Mesenchymal stem cell (in vitro differentiated cells and primary cell): ENCODE measurements at regions not wholly inside any gene's neighbourhood (a gene's known extent, or its start where the extent isn't known, plus 50 kb on each side); places are given as distances from the start of the nearest gene placed in this dataset.
A peak's percentile ranks its signal among the peaks of the same experiment; 100 is the strongest.

Source experiments
- DNase-seq: peaks from one replicate; pipeline ENCODE4 v3.0.0-alpha.2; 2013
- H2AFZ ChIP-seq: one replicate; pipeline ENCODE4 v1.6.1; 2013; ENCODE audit warnings: low read depth, mild to moderate bottlenecking, control low read depth, inconsistent platforms, low read length, moderate library complexity
- H2AK5ac ChIP-seq: 2 replicates; pipeline ENCODE4 v1.6.1; 2013; ENCODE audit warnings: low read length, moderate library complexity, mild to moderate bottlenecking, inconsistent platforms; ENCODE audit not compliant: severe bottlenecking
- H2BK120ac ChIP-seq: one replicate; pipeline ENCODE4 v1.6.1; 2013; ENCODE audit warnings: low read depth, mild to moderate bottlenecking, inconsistent platforms, low read length, moderate library complexity
- H2BK12ac ChIP-seq, 2 experiments: one replicate each; pipeline ENCODE4 v1.6.1; 2013; ENCODE audit warnings: inconsistent platforms in 2 of 2, low read length in 2 of 2, mild to moderate bottlenecking in 2 of 2, moderate library complexity in 2 of 2, control low read depth in 1 of 2
- H2BK15ac ChIP-seq: one replicate; pipeline ENCODE4 v1.6.1; 2013; ENCODE audit warnings: mild to moderate bottlenecking, low read depth, inconsistent platforms; ENCODE audit not compliant: poor library complexity, severe bottlenecking
- H2BK5ac ChIP-seq: 2 replicates; pipeline ENCODE4 v1.6.1; 2013; ENCODE audit warnings: low read depth, mild to moderate bottlenecking, low read length, control low read depth, inconsistent platforms; ENCODE audit not compliant: poor library complexity, severe bottlenecking
- H3K14ac ChIP-seq, 2 experiments: one replicate each; pipeline ENCODE4 v1.6.1; 2013; ENCODE audit warnings: inconsistent platforms in 2 of 2, low read length in 2 of 2, control low read depth in 1 of 2, mild to moderate bottlenecking in 1 of 2, moderate library complexity in 1 of 2
- H3K18ac ChIP-seq, 2 experiments: one replicate each; pipeline ENCODE4 v1.6.1; 2013; ENCODE audit warnings: inconsistent platforms in 2 of 2, low read length in 2 of 2, control low read depth in 1 of 2, low read depth in 1 of 2, mild to moderate bottlenecking in 1 of 2
- H3K23ac ChIP-seq, 2 experiments: one replicate each; pipeline ENCODE4 v1.6.1; 2013; ENCODE audit warnings: inconsistent platforms in 2 of 2, low read length in 2 of 2, mild to moderate bottlenecking in 2 of 2, moderate library complexity in 2 of 2, control low read depth in 1 of 2
- H3K27ac ChIP-seq: 2 replicates; pipeline ENCODE4 v1.5.1; 2013; ENCODE audit warnings: mild to moderate bottlenecking, moderate library complexity, low read length, control low read depth, inconsistent platforms; ENCODE audit not compliant: poor library complexity, severe bottlenecking
- H3K27me3 ChIP-seq, 2 experiments: 2 replicates each; pipeline versions ENCODE4 v1.6.1 to v1.7.0; 2013; ENCODE audit warnings: low read length in 2 of 2, mild to moderate bottlenecking in 2 of 2, moderate library complexity in 2 of 2, control low read depth in 1 of 2, inconsistent platforms in 1 of 2; ENCODE audit not compliant: control insufficient read depth in 1 of 2, insufficient read depth in 1 of 2
- H3K36me3 ChIP-seq, 2 experiments: 2 replicates each; pipeline versions ENCODE4 v1.6.1 to v1.7.0; 2013; ENCODE audit warnings: low read length in 2 of 2, control low read depth in 1 of 2, inconsistent platforms in 1 of 2, low read depth in 1 of 2, mild to moderate bottlenecking in 1 of 2; ENCODE audit not compliant: insufficient read depth in 2 of 2, control insufficient read depth in 1 of 2
- H3K4ac ChIP-seq, 2 experiments: one replicate each; pipeline ENCODE4 v1.6.1; 2013; ENCODE audit warnings: inconsistent platforms in 2 of 2, low read length in 2 of 2, mild to moderate bottlenecking in 2 of 2, moderate library complexity in 2 of 2, control low read depth in 1 of 2, low read depth in 1 of 2
- H3K4me1 ChIP-seq: 2 replicates; pipeline ENCODE4 v1.6.1; 2013; ENCODE audit warnings: low read depth, low read length, control low read depth; ENCODE audit not compliant: control insufficient read depth, insufficient read depth
- H3K4me2 ChIP-seq: 2 replicates; pipeline ENCODE4 v1.6.1; 2013; ENCODE audit warnings: low read length, mild to moderate bottlenecking, inconsistent platforms; ENCODE audit not compliant: poor library complexity, severe bottlenecking
- H3K4me3 ChIP-seq, 2 experiments: 2 replicates each; pipeline versions ENCODE4 v1.5.1 to v1.7.0; 2013; ENCODE audit warnings: low read length in 2 of 2, mild to moderate bottlenecking in 2 of 2, control low read depth in 1 of 2, low read depth in 1 of 2; ENCODE audit not compliant: insufficient read depth in 1 of 2
- H3K79me1 ChIP-seq: replicated peaks from 2 replicates; pipeline ENCODE4 v1.6.1; 2013; ENCODE audit warnings: mild to moderate bottlenecking, control low read depth, low read length, inconsistent platforms; ENCODE audit not compliant: poor library complexity, severe bottlenecking
- H3K9ac ChIP-seq: 2 replicates; pipeline ENCODE4 v1.7.0; 2013; ENCODE audit warnings: mild to moderate bottlenecking, low read length, moderate library complexity
- H3K9me3 ChIP-seq: 2 replicates; pipeline ENCODE4 v1.7.0; 2013; ENCODE audit warnings: mild to moderate bottlenecking, low read length; ENCODE audit not compliant: control insufficient read depth
- H4K8ac ChIP-seq: one replicate; pipeline ENCODE4 v1.6.1; 2013; ENCODE audit warnings: inconsistent platforms, mild to moderate bottlenecking, low read length, moderate library complexity
- H4K91ac ChIP-seq: one replicate; pipeline ENCODE4 v1.6.1; 2013; ENCODE audit warnings: mild to moderate bottlenecking, low read length, inconsistent platforms
- WGBS: methylation state at CpG from one replicate; pipeline ENCODE4 v1.1.7; 2013; ENCODE audit warnings: mixed read lengths; 5-methylcytosine and 5-hydroxymethylcytosine counted together

DNA sequence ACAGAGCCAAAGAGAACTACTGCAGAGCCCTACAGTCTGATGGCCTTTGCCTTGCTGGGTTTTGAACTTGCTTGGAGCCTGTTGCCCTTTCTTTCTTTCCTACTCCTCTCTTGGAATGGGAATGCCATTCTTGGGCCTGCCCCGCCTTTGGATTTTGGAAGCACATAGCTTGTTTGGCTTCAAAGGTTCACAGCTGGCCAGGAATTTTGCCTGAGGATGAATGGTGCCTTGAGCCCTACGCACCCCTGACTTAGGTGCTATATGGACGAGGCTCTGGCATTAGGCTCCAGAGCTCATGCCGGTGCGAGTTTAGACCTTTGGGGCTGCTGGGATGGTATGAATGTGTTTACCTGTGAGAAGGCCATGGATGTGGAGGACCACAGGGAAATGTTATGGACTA is 663.3 kb upstream of the HS6ST1 start:
- H2BK120ac ChIP-seq, result no peak overlapping the region
- H3K36me3 ChIP-seq, result no peaks in the 10 kb centered on the region
- H3K4me2 ChIP-seq, result no peak overlapping the region
- no peak overlapping the region for H3K27ac ChIP-seq
- H2BK12ac ChIP-seq, result no peak overlapping the region
- WGBS, result 70% methylated on average over 5 of the region's 5 CpGs
- H4K91ac ChIP-seq, result no peak overlapping the region
- H2BK5ac ChIP-seq, result no peak overlapping the region
- H2AK5ac ChIP-seq, result no peak overlapping the region
- no peak overlapping the region for H2BK15ac ChIP-seq
- no peaks in the 10 kb centered on the region for H3K79me1 ChIP-seq
- no peak overlapping the region for H3K9ac ChIP-seq
- no peak for DNase-seq
- no peak overlapping the region for H2AFZ ChIP-seq
- no peak overlapping the region for H4K8ac ChIP-seq
- no peak overlapping the region for H3K4me3 ChIP-seq
- no peaks in the 10 kb centered on the region for H3K4me1 ChIP-seq
- H3K18ac ChIP-seq, result no peak overlapping the region
- no peak overlapping the region for H3K14ac ChIP-seq
- no peaks in the 10 kb centered on the region for H3K9me3 ChIP-seq
- H3K4ac ChIP-seq, result no peak overlapping the region
- H3K23ac ChIP-seq, result no peak overlapping the region
- H3K27me3 ChIP-seq, result peaks cover 0 to 12% of the 10 kb centered on the region in 2 experiments

DNA sequence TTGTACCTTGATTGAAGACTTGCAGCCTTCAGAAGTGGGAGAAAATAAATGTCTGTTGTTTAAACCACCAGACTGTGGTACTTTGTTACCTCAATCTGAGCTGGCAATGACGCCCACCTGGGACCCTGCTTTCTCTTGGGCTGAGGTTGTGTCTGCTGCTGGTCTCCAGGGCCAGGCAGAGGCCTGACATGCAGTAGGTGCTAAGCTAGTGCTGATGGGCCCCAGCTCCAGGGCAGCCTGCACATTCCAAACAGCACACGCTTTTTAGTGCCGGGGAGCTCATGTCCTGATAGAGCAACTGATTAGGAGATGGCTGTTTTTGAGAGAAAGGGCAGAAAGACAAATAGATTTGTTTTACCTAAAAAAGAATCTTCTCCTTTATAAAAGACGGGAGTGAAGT is 664.0 kb upstream of the HS6ST1 start:
- Histone ChIP-seq H2BK5ac (no peak overlapping the region), H3K23ac (no peak overlapping the region), H4K91ac (no peak overlapping the region), H3K4me2 (no peak overlapping the region), H3K18ac (no peak overlapping the region), H3K14ac (no peak overlapping the region), H2BK12ac (no peak overlapping the region), H4K8ac (no peak overlapping the region), H3K4me1 (no peaks in the 10 kb centered on the region), H3K9ac (no peak overlapping the region), H3K27ac (no peak overlapping the region), H3K4me3 (no peak overlapping the region), H3K27me3 (peaks cover 0 to 16% of the 10 kb centered on the region in 2 experiments), H3K9me3 (no peaks in the 10 kb centered on the region), H2AFZ (no peak overlapping the region), H2BK15ac (no peak overlapping the region), H3K79me1 (no peaks in the 10 kb centered on the region), H2AK5ac (no peak overlapping the region), H2BK120ac (no peak overlapping the region), H3K4ac (no peak overlapping the region), H3K36me3 (no peaks in the 10 kb centered on the region)
- no peak for DNase-seq
- 70% methylated on average over 3 of the region's 4 CpGs for WGBS

DNA sequence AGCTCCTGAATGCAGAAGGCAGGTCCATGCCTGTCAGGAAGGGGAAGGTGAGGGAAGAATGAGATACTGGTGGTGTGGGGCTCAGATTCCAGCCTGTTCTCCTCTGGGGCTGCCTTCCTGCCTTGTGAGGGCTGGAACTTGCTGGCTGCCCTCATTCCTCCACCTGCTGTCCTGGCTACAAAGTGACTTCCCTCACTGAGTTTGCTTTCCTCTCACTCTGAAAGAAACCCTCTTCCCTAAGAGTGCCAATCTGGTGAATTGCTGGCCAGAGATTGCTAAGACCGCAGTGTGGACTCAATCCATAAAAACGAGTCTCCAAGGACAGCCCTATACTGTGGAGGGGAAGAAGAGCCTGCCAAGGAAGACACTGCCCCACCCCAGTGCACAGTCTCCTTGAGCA is 664.4 kb upstream of the HS6ST1 start:
- H2BK120ac ChIP-seq, result no peak overlapping the region
- no peak overlapping the region for H3K18ac ChIP-seq
- no peaks in the 10 kb centered on the region for H3K79me1 ChIP-seq
- no peak overlapping the region for H2BK5ac ChIP-seq
- H3K9ac ChIP-seq, result no peak overlapping the region
- H3K36me3 ChIP-seq, result no peaks in the 10 kb centered on the region
- no peaks in the 10 kb centered on the region for H3K4me1 ChIP-seq
- no peak overlapping the region for H2AFZ ChIP-seq
- DNase-seq, result no peak
- no peak overlapping the region for H2AK5ac ChIP-seq
- H3K4me3 ChIP-seq, result peak overlapping the region in 1 of 2 experiments; percentile 22
- H3K27ac ChIP-seq, result no peak overlapping the region
- 48% methylated on average over 2 of the region's 2 CpGs for WGBS
- no peak overlapping the region for H3K4ac ChIP-seq
- H4K91ac ChIP-seq, result no peak overlapping the region
- H4K8ac ChIP-seq, result no peak overlapping the region
- no peak overlapping the region for H3K14ac ChIP-seq
- no peak overlapping the region for H2BK15ac ChIP-seq
- H3K27me3 ChIP-seq, result peaks cover 0 to 20% of the 10 kb centered on the region in 2 experiments
- no peaks in the 10 kb centered on the region for H3K9me3 ChIP-seq
- H3K23ac ChIP-seq, result no peak overlapping the region
- H2BK12ac ChIP-seq, result no peak overlapping the region
- no peak overlapping the region for H3K4me2 ChIP-seq

DNA sequence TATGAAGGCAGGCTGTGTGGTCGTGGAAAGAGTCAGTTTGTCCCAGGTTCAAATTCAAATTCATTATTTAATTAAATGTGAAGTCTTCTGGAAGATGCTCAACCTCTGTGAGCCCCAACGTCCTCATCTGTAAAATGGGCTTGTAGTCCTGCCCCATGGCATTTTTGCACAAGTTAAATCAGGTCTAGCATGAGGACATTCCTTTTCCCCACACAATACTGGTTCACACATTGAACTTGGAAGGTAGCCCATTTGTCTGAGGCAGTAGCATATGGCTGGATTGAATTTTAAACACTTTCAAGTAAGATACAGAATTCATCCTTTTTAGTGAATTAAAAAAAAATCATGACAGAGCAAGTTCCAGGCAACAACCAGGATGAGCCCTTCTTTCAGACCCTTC is 665.4 kb upstream of the HS6ST1 start:
- no peak overlapping the region for H3K4me3 ChIP-seq
- no peaks in the 10 kb centered on the region for H3K9me3 ChIP-seq
- H3K27ac ChIP-seq, result no peak overlapping the region
- no peak overlapping the region for H3K4ac ChIP-seq
- no peak overlapping the region for H3K4me2 ChIP-seq
- H3K14ac ChIP-seq, result no peak overlapping the region
- no peaks in the 10 kb centered on the region for H3K79me1 ChIP-seq
- DNase-seq, result no peak
- no peak overlapping the region for H3K18ac ChIP-seq
- H2AK5ac ChIP-seq, result no peak overlapping the region
- 54% methylated on average over 2 of the region's 2 CpGs for WGBS
- H4K91ac ChIP-seq, result no peak overlapping the region
- H3K4me1 ChIP-seq, result no peaks in the 10 kb centered on the region
- H4K8ac ChIP-seq, result no peak overlapping the region
- no peak overlapping the region for H2BK5ac ChIP-seq
- no peak overlapping the region for H2BK12ac ChIP-seq
- peaks cover 0 to 28% of the 10 kb centered on the region in 2 experiments for H3K27me3 ChIP-seq
- no peak overlapping the region for H2BK120ac ChIP-seq
- no peak overlapping the region for H2BK15ac ChIP-seq
- no peak overlapping the region for H2AFZ ChIP-seq
- no peak overlapping the region for H3K23ac ChIP-seq
- H3K9ac ChIP-seq, result no peak overlapping the region
- H3K36me3 ChIP-seq, result no peaks in the 10 kb centered on the region
